IPS-18c (cell line): ENCODE measurements at regions not wholly inside any gene's neighbourhood (a gene's known extent, or its start where the extent isn't known, plus 50 kb on each side); places are given as distances from the start of the nearest gene placed in this dataset.

Experiments
- H3K4me3 ChIP-seq: 2 replicates; pipeline ENCODE4 v1.7.0; 2013; ENCODE audit warnings: low read depth, mild to moderate bottlenecking, low read length, moderate library complexity; ENCODE audit not compliant: insufficient read depth
- H3K9me3 ChIP-seq: one replicate; pipeline ENCODE4 v1.6.1; 2013; ENCODE audit warnings: mild to moderate bottlenecking, low read length, moderate library complexity; ENCODE audit not compliant: control insufficient read depth, insufficient read depth

DNA sequence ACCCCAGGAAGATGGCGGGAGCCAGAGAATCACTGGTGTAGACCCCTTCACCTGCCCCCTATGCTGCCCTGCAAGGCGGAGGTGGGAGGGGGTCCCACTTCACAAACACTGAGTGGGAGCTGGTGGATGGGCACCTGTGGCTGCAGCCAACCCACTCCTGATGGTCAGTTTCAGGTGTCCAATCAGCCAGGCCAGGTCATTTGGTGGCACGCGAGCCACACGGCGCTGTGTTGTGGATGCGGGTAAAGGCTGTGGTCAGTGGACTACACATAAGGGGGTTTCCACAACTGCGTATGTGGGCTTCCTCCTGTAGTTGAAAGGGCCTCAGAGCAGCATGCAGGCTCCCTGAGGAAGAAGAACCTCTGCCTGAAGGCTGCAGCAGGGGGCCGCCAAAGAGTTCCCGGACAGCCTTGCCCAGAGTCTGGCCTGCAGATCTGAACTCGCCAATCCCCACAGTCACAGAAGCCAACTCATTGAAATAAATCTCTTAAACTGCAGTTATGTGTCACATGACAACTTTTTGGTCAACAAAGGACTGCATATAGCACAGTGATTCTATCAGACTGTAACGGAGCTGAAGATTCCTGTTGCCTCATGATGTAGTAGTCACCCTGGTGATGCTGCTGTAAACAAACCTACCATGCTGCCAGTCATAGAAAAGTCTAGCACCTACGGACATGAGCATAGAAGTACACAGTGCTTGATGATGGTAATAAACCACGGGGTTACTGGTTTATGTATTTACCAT lies 284.7 kb upstream of the IRX2 start:
- H3K9me3 ChIP-seq: peaks cover 4% of the 10 kb centered on the region
- no peak overlapping the region for H3K4me3 ChIP-seq

- H3K9me3 ChIP-seq: peaks cover 4% of the 10 kb centered on the region
- H3K4me3 ChIP-seq: no peak overlapping the region
These were observed 284.0 kb upstream of the IRX2 start for GRCh38 chr5:3035452-3035851.

- Histone ChIP-seq H3K4me3 (no peak overlapping the region), H3K9me3 (peaks cover 4% of the 10 kb centered on the region)
These were observed 283.4 kb upstream of the IRX2 start for GRCh38 chr5:3034881-3035280.

GRCh38 chr5:3034449-3034848 lies 283.0 kb upstream of the IRX2 start:
- H3K9me3 ChIP-seq: peaks cover 4% of the 10 kb centered on the region

DNA sequence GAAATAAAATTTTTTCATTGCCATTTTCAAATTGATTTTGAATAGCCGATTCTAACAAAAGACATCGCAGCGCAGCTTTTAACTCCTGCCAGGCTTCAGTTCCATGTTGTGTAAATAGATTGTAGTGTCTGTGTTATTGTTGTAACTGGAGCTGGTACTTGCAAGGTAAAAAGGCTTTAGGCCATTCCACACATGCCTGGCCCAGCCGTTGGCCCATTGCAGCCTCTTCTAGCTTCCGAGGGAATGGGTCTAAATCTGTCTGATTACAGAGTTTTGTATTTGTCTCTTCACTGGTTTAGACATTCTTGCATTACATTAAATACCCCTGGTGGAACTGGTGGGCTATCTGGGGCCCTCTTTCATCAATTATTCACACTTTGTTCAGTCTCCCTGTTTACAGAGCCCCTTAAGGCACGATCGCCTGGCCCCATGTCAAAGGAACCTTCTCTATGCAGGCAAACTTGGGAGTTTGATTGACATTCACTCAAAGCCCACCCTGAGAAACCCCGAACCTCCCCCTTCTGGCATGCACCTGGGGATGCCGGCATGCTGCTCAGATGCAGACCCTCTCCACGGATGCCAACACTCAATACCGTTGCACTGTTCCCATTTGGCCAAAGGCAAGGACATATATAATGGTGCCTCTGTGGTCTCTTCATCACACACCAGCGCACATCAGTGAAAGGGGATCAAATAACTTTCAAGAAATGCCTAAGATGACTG lies 281.7 kb upstream of the IRX2 start:
- Histone ChIP-seq H3K4me3 (no peak overlapping the region), H3K9me3 (peaks cover 4% of the 10 kb centered on the region)

More at GRCh38 chr5:3034449-3034848, 283.0 kb upstream of the IRX2 start:
- no peak overlapping the region for H3K4me3 ChIP-seq

DNA sequence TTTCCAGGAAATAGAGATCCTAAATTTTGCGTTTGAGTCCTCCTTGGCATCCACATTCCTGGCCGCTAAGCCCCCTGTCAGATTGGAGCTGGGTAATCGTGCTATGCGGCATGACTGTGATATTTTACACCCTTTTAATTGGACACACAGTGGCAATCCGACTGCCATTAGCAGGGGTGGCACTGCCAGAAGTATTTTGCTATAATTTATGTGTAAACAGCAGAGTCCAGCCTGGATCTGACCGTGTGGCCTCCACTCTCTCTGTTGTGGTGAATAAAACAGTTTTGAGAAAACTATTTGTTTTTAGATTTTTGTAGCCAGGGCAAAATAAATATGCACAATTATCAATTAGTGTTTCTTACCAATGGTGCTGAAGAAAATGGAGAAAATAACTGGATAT lies 281.0 kb upstream of the IRX2 start:
- H3K9me3 ChIP-seq: peaks cover 4% of the 10 kb centered on the region

GRCh38 chr5:3031733-3032378 lies 280.4 kb upstream of the IRX2 start:
- H3K9me3 ChIP-seq: peaks cover 4% of the 10 kb centered on the region
- H3K4me3 ChIP-seq: no peak overlapping the region

More for the DNA sequence above, 281.0 kb upstream of the IRX2 start:
- H3K4me3 ChIP-seq: no peak overlapping the region

- peaks cover 4% of the 10 kb centered on the region for H3K9me3 ChIP-seq
- H3K4me3 ChIP-seq: no peak overlapping the region
These were observed 279.2 kb upstream of the IRX2 start for GRCh38 chr5:3030511-3031165.

DNA sequence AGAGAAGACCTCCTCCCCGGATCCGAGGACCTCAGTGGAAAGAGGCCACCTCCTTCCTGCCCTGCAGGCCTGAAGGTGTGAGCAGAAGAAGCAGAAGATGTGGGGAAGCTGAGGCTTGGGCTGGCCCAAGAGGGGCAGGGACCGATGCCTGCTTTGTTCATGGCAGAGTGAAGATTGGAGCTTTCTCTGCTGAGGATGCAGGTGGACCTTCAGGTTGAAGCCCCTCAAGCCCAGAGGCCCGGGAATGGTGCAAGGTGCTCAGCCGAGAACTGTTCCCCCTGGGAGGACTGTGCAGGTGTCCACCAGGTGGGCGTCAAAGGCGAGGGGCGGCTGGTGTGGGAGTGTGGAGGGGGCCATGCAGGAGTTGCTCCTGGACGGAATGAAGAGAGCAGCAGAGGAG lies 277.9 kb upstream of the IRX2 start:
- H3K9me3 ChIP-seq: peaks cover 4% of the 10 kb centered on the region
- no peak overlapping the region for H3K4me3 ChIP-seq

DNA sequence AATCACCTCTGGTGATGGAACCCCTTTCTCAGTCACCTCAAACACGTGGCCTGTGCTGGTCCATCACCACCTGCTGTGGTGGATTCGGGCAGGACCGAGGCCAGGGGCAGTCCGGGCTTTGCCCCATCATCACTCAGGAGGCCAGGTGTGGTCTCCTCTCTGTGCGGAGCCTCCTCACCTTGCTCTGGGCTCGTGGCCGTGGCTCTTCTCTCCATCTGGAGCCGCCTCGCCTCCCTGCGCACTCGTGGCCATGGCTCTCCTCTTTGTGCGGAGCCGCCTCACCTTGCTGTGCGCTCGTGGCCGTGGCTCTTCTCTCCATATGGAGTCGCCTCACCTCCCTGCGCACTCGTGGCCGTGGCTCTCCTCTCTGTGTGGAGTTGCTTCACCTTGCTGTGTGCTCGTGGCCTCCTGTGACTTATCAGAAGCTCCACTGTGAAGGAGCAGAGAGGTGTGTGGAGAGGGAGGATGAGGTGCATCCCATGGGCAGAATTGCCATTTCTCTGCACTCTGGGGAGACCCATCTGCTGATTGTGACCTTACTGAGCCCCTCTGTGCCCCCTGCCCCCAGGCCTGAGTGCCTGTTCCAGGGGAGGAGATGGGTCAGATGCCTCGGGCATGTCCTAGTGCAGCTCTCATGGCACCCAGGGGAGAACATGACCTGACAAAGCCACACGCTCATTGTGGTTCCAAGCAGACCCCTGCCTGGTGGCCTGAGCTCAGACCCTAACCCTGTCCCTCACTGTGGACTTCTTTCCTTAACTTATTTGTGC lies 276.6 kb upstream of the IRX2 start:
- Histone ChIP-seq H3K9me3 (peaks cover 3% of the 10 kb centered on the region), H3K4me3 (no peak overlapping the region)

DNA sequence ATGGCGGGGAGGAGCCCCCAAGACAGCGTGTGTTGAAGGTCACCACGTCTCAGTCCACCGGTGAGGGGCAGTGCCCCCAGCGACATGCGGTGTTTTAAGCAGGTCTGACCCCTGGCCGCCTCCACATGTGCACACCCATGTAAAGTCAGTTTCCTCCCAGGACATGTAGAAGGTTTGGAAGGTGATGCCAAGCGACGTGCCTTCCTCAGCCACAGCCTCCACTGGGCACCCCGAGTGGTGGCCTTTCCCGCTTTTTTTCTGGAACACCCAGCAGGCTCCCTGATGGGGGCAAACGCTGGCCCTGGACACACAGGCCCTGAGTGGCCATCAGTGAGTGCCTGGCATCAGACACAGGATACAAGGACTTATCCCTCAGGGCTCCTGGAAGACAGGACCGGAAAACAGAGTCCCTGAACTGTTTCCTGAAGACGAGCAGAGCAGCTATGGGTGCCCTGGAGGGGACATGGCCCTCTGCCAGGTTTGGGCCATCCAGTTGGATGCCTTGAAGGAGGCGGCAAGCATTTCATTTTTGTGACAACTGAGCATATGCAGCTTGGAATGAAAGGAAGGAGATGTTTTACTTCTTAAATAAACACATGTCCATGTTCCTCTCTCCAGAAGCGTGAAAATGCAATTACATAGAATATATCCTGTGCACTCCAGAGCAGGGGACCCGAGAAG lies 275.8 kb upstream of the IRX2 start:
- H3K9me3 ChIP-seq: no peaks in the 10 kb centered on the region
- H3K4me3 ChIP-seq: no peak overlapping the region

DNA sequence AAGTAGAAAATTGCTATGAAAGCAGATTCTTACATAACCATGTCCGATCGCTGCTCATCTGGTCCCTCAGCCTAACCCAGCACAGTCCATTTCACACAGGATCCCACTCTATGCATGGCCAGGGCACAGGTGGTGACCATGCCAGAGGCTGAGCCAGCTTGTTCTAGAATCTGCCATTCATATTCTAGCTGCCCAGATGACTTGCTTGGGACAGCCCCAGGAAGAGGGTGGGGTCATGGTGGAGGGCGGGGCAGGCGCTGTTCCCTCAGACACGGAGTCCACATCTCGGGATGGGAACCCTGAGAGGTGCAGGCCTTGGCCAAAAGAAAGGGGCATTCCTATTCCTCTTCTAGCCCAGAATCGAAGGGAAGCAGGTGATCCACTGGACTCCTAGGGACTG lies 275.2 kb upstream of the IRX2 start:
- H3K4me3 ChIP-seq: no peak overlapping the region

DNA sequence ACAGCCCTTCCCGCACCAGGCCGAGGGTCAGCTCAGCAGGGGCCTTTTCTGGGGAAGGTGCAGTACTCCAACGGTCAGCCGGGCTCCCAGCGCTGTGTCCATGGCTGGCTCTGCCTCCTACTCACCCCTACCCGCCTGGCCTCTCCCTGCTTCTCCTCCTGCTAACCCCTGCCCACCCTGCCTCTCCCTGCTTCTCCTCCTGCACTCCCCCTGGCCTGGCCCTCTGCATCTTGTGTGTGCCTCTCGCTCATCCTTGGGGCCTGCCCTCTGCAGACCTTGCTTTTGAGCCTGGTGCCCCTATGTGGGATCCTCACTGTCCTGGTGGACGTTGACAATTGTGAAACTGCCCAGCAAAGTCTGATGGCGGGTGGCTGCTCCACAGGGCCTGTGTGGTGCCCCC lies 274.6 kb upstream of the IRX2 start:
- Histone ChIP-seq H3K4me3 (no peak overlapping the region), H3K9me3 (no peaks in the 10 kb centered on the region)

More for the DNA sequence above, 275.2 kb upstream of the IRX2 start:
- no peaks in the 10 kb centered on the region for H3K9me3 ChIP-seq

- Histone ChIP-seq H3K4me3 (no peak overlapping the region), H3K9me3 (no peaks in the 10 kb centered on the region)
These were observed 273.9 kb upstream of the IRX2 start for GRCh38 chr5:3025392-3025791.

DNA sequence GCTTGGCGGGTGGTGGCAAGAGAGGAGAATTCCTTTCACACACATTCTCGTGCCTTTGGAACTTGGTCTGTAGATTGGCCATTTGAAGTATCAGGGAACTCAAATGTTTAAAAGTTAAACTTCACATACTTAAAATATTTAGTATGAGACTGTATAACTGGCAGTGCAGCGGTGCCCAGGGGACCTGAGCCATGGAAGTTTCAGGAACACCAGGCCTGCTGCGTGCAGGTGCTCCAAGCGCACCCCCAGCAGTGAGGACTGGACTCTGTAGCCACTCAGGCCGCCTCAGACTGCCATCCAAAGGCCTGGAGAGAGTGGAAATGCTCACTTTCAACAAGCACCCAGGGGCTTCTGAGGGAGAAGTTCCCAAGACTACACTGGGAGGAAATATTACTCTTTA lies 273.5 kb upstream of the IRX2 start:
- no peak overlapping the region for H3K4me3 ChIP-seq
- H3K9me3 ChIP-seq: no peaks in the 10 kb centered on the region

DNA sequence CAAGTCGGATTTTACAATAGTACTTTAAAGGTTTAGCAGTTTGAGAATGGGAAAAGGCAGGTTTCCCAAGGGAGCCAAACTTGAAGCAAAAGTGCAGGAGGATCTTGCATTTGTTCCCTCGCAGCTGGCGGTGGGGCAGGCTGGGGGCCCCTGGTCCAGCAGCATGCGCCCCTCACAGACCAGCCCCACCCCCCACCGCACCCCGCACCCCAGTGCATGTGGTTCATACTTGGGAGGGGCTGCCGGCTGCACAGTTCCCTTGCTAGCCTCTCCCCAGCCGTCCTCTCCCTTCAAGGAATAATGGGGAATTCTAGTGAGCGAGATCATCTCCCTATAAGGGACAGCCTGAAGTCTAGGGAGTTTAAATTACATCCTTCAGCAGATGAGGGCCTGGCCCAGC lies 273.1 kb upstream of the IRX2 start:
- H3K9me3 ChIP-seq: no peaks in the 10 kb centered on the region

More for the DNA sequence above, 273.1 kb upstream of the IRX2 start:
- no peak overlapping the region for H3K4me3 ChIP-seq
